ENCODE measurements at regions not wholly inside any gene's neighbourhood (a gene's known extent, or its start where the extent isn't known, plus 50 kb on each side); places are given as distances from the start of the nearest gene placed in this dataset.
A peak's percentile ranks its signal among the peaks of the same experiment; 100 is the strongest.

DNA sequence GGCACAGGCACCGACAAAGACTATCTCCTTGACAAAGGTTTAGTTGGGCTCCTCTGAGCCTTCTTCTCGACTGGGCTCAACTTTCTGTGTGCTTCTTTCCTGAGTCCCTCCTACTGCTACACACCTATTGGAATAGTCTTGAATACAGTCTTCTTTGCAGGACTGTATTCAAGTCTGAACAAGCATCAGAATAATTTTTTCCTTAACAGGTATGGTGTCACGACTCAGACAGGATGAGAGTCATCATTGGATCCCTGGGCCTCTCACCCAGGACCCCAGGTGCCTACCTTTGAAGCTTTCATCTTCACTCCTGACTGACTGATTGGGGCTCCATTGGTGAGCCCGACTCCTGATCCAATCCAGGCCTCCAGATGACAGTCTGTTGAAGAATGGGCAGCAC is 66.3 kb downstream of the CRYGS start:
- no peaks in the 10 kb centered on the region for H4K20me1 ChIP-seq (replicated peaks; ENCODE audit: control insufficient read depth, insufficient read depth, low read length)
- H3K27ac ChIP-seq (ENCODE audit: extremely low read depth, low read depth, low read length), result no peak overlapping the region
- no peak overlapping the region for H3K9ac ChIP-seq (ENCODE audit: insufficient read depth in 1 of 2, low read depth in 2 of 2, low read length in 2 of 2)
- H3K79me2 ChIP-seq (ENCODE audit: control insufficient read depth, insufficient read depth, low read length), result no peaks in the 10 kb centered on the region
- no peak for DNase-seq (ENCODE audit: extremely low read depth in 1 of 4, low spot score in 3 of 4)
- in situ Hi-C loops (cut with MboI) (no loop called here), intact Hi-C loops (cut with micrococcal nuclease) (no loop called here)
- no peak overlapping the region for H2AFZ ChIP-seq (ENCODE audit: low read depth, low read length)
- BruUV-seq (replicated peaks), result no TSS peak
- H3K4me1 ChIP-seq (replicated peaks in 1 of 2; ENCODE audit: control insufficient read depth in 2 of 2, insufficient read depth in 2 of 2, low read length in 2 of 2), result no peaks in the 10 kb centered on the region
- CTCF ChIA-PET (ENCODE audit: low intra/inter-chr PET ratio), result no interaction called here
- no peak overlapping the region for H3K4me3 ChIP-seq
- ATAC-seq, result no peak
- 9% methylated on average over 4 of the region's 4 CpGs for WGBS (ENCODE audit: insufficient coverage, low coverage, missing lambda C conversion rate)
- peaks cover 3 to 13% of the 10 kb centered on the region in 2 experiments; a peak in 3 of 5 replicates for H3K27me3 ChIP-seq (ENCODE audit: control insufficient read depth in 2 of 2, insufficient read depth in 2 of 2, low read length in 2 of 2)
- TF ChIP-seq ZNF253 (CRISPR knock-in tag; conservative IDR thresholded peaks at IDR 0.05) (no peak), ZNF3 (CRISPR knock-in tag; IDR thresholded peaks at IDR 0.05) (no peak), CREB1 (IDR thresholded peaks at IDR 0.05) (no peak), CREB1 (CRISPR knock-in tag; IDR thresholded peaks at IDR 0.05) (no peak), ZNF124 (CRISPR knock-in tag; IDR thresholded peaks at IDR 0.05) (no peak), HCFC1 (IDR thresholded peaks at IDR 0.05; ENCODE audit: low read depth, low read length) (no peak), HNRNPH1 (optimal IDR thresholded peaks at IDR 0.05; ENCODE audit: low read depth, low read length) (no peak), SUPT5H (IDR thresholded peaks at IDR 0.05) (no peak), ZNF561 (CRISPR knock-in tag; conservative IDR thresholded peaks at IDR 0.05) (no peak), ILF3 (IDR thresholded peaks at IDR 0.05; ENCODE audit: borderline replicate concordance) (no peak), HNRNPUL1 (IDR thresholded peaks at IDR 0.05; ENCODE audit: low read length) (no peak), SMAD1 (IDR thresholded peaks at IDR 0.05; ENCODE audit: low read depth, low read length, partially characterized antibody) (no peak)
- TF ChIP-seq, protein P1, sequence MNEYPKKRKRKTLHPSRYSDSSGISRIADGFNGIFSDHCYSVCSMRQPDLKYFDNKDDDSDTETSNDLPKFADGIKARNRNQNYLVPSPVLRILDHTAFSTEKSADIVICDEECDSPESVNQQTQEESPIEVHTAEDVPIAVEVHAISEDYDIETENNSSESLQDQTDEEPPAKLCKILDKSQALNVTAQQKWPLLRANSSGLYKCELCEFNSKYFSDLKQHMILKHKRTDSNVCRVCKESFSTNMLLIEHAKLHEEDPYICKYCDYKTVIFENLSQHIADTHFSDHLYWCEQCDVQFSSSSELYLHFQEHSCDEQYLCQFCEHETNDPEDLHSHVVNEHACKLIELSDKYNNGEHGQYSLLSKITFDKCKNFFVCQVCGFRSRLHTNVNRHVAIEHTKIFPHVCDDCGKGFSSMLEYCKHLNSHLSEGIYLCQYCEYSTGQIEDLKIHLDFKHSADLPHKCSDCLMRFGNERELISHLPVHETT (CRISPR knock-in tag; conservative IDR thresholded peaks at IDR 0.05 in 1 of 2, IDR thresholded peaks at IDR 0.05 in 1 of 2), result no peak
- H3K9me3 ChIP-seq (replicated peaks; ENCODE audit: control insufficient read depth, insufficient read depth, low read depth, low read length), result no peaks in the 10 kb centered on the region
- H3K4me2 ChIP-seq (ENCODE audit: insufficient read depth, low read length), result no peak overlapping the region
- peak; percentile 56 for FAIRE-seq
- H3K9me1 ChIP-seq (ENCODE audit: control insufficient read depth, insufficient read depth, low read length), result no peaks in the 10 kb centered on the region
- POLR2A ChIA-PET, result no interaction called here
- no peaks in the 10 kb centered on the region for H3K36me3 ChIP-seq (ENCODE audit: control insufficient read depth, insufficient read depth, low read length)

All from K562 (cell line).